Neural progenitor cell (in vitro differentiated cells): ENCODE measurements at regions not wholly inside any gene's neighbourhood (a gene's known extent, or its start where the extent isn't known, plus 50 kb on each side); places are given as distances from the start of the nearest gene placed in this dataset.

Source experiments
- DNase-seq: peaks from one replicate; pipeline ENCODE4 v3.0.0-alpha.2; 2016; ENCODE audit warnings: low spot score
- H2AFZ ChIP-seq: fragments of 200-600 bp; sonication (generic); replicated peaks from 2 replicates; pipeline ENCODE4 v1.6.1; 2016; ENCODE audit warnings: antibody characterized with exemption
- H3F3A ChIP-seq: fragments of 200-600 bp; sonication (generic); 2 replicates; pipeline ENCODE4 v1.6.1; 2016; ENCODE audit warnings: antibody characterized with exemption, low read depth
- H3K27ac ChIP-seq: fragments of 200-600 bp; sonication (generic); 2 replicates; pipeline ENCODE4 v1.5.1; 2016; ENCODE audit warnings: mild to moderate bottlenecking
- H3K27me3 ChIP-seq: fragments of 200-600 bp; sonication (generic); 2 replicates; pipeline ENCODE4 v1.6.1; 2016; ENCODE audit warnings: mild to moderate bottlenecking, moderate library complexity
- H3K36me3 ChIP-seq: fragments of 200-600 bp; sonication (generic); 2 replicates; pipeline ENCODE4 v1.5.1; 2016
- H3K4me1 ChIP-seq: fragments of 200-600 bp; sonication (generic); 2 replicates; pipeline ENCODE4 v1.6.1; 2016; ENCODE audit warnings: mixed run types
- H3K4me2 ChIP-seq: fragments of 200-600 bp; sonication (generic); 2 replicates; pipeline ENCODE4 v1.6.1; 2016
- H3K4me3 ChIP-seq: fragments of 200-600 bp; sonication (generic); 2 replicates; pipeline ENCODE4 v1.5.1; 2016
- H3K79me2 ChIP-seq: fragments of 200-600 bp; sonication (generic); 2 replicates; pipeline ENCODE4 v1.6.1; 2016; ENCODE audit warnings: low read depth
- H3K9ac ChIP-seq: fragments of 200-600 bp; sonication (generic); 2 replicates; pipeline ENCODE4 v1.6.1; 2016
- H3K9me3 ChIP-seq: fragments of 200-600 bp; sonication (generic); 2 replicates; pipeline ENCODE4 v1.5.1; 2016; ENCODE audit warnings: low read depth
- H4K20me1 ChIP-seq: fragments of 200-600 bp; sonication (generic); 2 replicates; pipeline ENCODE4 v1.6.1; 2016; ENCODE audit warnings: low read depth
- H3K27ac Mint-ChIP-seq: 3 replicates; pipeline ENCODE4 v1.8.0; 2021; ENCODE audit warnings: mixed read lengths
- H3K27me3 Mint-ChIP-seq: 2 replicates; pipeline ENCODE4 v1.8.0; 2022; ENCODE audit warnings: low read depth, mild to moderate bottlenecking, inconsistent platforms, moderate library complexity, mixed read lengths; ENCODE audit not compliant: insufficient read depth
- H3K36me3 Mint-ChIP-seq: 3 replicates; pipeline ENCODE4 v1.8.0; 2021; ENCODE audit warnings: mixed read lengths
- H3K4me1 Mint-ChIP-seq: 3 replicates; pipeline ENCODE4 v1.8.0; 2021; ENCODE audit warnings: mixed read lengths
- H3K4me3 Mint-ChIP-seq: 3 replicates; pipeline ENCODE4 v1.8.0; 2021; ENCODE audit warnings: mild to moderate bottlenecking, moderate library complexity, mixed read lengths
- H3K9me3 Mint-ChIP-seq: 3 replicates; pipeline ENCODE4 v1.8.0; 2020; ENCODE audit warnings: mixed read lengths
- CTCF ChIP-seq: fragments of 200-600 bp; sonication (generic); IDR thresholded peaks from 2 replicates; pipeline ENCODE4 v1.5.1; 2017; ENCODE audit warnings: antibody characterized with exemption, mild to moderate bottlenecking
- EZH2 ChIP-seq: fragments of 200-600 bp; sonication (generic); IDR thresholded peaks from 2 replicates; pipeline ENCODE4 v1.6.1; 2017; ENCODE audit warnings: antibody characterized with exemption, mild to moderate bottlenecking, moderate library complexity
- EZH2phosphoT487 ChIP-seq: fragments of 200-600 bp; sonication (generic); IDR thresholded peaks from 2 replicates; pipeline ENCODE4 v1.6.1; 2017; ENCODE audit warnings: antibody characterized with exemption

DNA sequence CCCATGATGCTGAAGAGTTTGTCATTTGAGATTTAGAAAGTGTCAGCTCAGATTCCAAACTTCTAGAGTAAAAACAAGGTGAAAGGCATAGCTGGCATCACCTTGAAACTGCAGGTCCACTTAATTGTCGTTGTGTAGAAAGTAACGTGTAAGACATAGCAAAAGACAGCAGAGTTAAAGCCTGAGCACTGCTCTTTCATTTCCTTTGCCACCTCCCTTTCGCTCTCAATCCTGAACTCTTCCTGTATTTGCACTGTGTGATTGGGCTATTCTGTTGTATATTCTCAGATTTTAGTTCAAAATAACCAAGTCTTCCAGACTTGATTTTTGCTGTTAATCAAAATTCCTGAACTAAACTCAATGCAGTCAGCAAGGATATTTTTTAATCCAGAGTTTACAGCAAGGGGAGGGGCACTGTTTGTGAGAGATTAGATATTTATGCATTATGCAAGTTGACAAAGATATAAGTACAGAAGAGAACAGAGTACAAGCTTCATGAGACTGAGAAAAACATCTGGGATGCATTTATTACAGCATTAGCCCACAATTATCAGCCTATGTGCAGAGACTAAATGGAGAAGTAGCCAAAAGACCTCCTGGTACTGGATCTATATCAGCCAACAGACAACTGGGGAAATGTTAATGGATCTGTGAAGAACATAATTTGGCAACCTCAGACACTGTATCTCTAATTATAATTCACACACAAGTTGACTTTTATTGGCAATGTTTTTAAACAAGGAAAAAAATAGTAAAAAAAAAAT, 328.6 kb downstream of the SUCLA2 start:
- Histone ChIP-seq H3K27ac (no peak overlapping the region), H3K4me3 (no peak overlapping the region), H4K20me1 (no peaks in the 10 kb centered on the region), H3F3A (peaks cover 5% of the 10 kb centered on the region), H3K36me3 (no peaks in the 10 kb centered on the region), H3K9ac (no peak overlapping the region), H3K79me2 (no peaks in the 10 kb centered on the region), H2AFZ (no peak overlapping the region), H3K4me1 (peaks cover 12% of the 10 kb centered on the region), H3K4me2 (no peak overlapping the region), H3K9me3 (no peaks in the 10 kb centered on the region), H3K27me3 (no peaks in the 10 kb centered on the region)
- H3K36me3 Mint-ChIP-seq, result no peaks in the 10 kb centered on the region
- H3K27me3 Mint-ChIP-seq, result no peaks in the 10 kb centered on the region
- no peak overlapping the region for H3K4me3 Mint-ChIP-seq
- peaks cover 7% of the 10 kb centered on the region for H3K4me1 Mint-ChIP-seq
- no peak for DNase-seq
- H3K9me3 Mint-ChIP-seq, result no peaks in the 10 kb centered on the region
- TF ChIP-seq EZH2 (no peak), CTCF (no peak), EZH2phosphoT487 (no peak)
- no peak overlapping the region for H3K27ac Mint-ChIP-seq

- Histone ChIP-seq H3K4me3 (no peak overlapping the region), H3K27ac (no peak overlapping the region), H3F3A (no peaks in the 10 kb centered on the region), H3K36me3 (no peaks in the 10 kb centered on the region), H2AFZ (no peak overlapping the region), H3K27me3 (no peaks in the 10 kb centered on the region), H3K79me2 (no peaks in the 10 kb centered on the region), H3K4me2 (no peak overlapping the region), H3K9ac (no peak overlapping the region), H3K4me1 (peaks cover 6% of the 10 kb centered on the region), H4K20me1 (no peaks in the 10 kb centered on the region), H3K9me3 (no peaks in the 10 kb centered on the region)
- H3K4me1 Mint-ChIP-seq, result peaks cover 4% of the 10 kb centered on the region
- H3K36me3 Mint-ChIP-seq, result no peaks in the 10 kb centered on the region
- H3K27ac Mint-ChIP-seq, result no peak overlapping the region
- no peaks in the 10 kb centered on the region for H3K27me3 Mint-ChIP-seq
- no peak for DNase-seq
- H3K9me3 Mint-ChIP-seq, result no peaks in the 10 kb centered on the region
- H3K4me3 Mint-ChIP-seq, result no peak overlapping the region
- TF ChIP-seq CTCF (no peak), EZH2phosphoT487 (no peak), EZH2 (no peak)
Measured at GRCh38 chr13:47671776-47672175, 329.3 kb downstream of the SUCLA2 start.

- no peaks in the 10 kb centered on the region for H3K27me3 Mint-ChIP-seq
- H3K27ac Mint-ChIP-seq, result no peak overlapping the region
- H3K9me3 Mint-ChIP-seq, result no peaks in the 10 kb centered on the region
- Histone ChIP-seq H3K79me2 (no peaks in the 10 kb centered on the region), H3F3A (no peaks in the 10 kb centered on the region), H3K9ac (no peak overlapping the region), H3K27ac (no peak overlapping the region), H3K9me3 (no peaks in the 10 kb centered on the region), H3K27me3 (no peaks in the 10 kb centered on the region), H3K4me2 (peak overlapping the region; percentile 8), H2AFZ (peak overlapping the region; percentile 38), H3K36me3 (no peaks in the 10 kb centered on the region), H4K20me1 (no peaks in the 10 kb centered on the region), H3K4me1 (peaks cover 18% of the 10 kb centered on the region), H3K4me3 (no peak overlapping the region)
- H3K36me3 Mint-ChIP-seq, result no peaks in the 10 kb centered on the region
- TF ChIP-seq CTCF (no peak), EZH2 (no peak), EZH2phosphoT487 (no peak)
- no peak overlapping the region for H3K4me3 Mint-ChIP-seq
- peak; percentile 24 for DNase-seq
- H3K4me1 Mint-ChIP-seq, result peaks cover 11% of the 10 kb centered on the region
Measured at GRCh38 chr13:47665043-47665442, 336.0 kb downstream of the SUCLA2 start.
